Calu3 (cell line): ENCODE measurements at regions not wholly inside any gene's neighbourhood (a gene's known extent, or its start where the extent isn't known, plus 50 kb on each side); places are given as distances from the start of the nearest gene placed in this dataset.
A peak's percentile ranks its signal among the peaks of the same experiment; 100 is the strongest.

ENCODE experiments used
- BruUV-seq: library from RNA; stranded (reverse); fragments of 400-500 nt; replicated peaks from 2 replicates; lab custom pipeline; 2021; lab: Mats Ljungman, UMichigan
- CTCF ChIA-PET: fragments of 300-600 bp; sonication (Branson Sonifier 250); formaldehyde crosslinking; loops from one replicate; lab custom pipeline; 2022; ENCODE audit warnings: antibody characterized with exemption; lab: Charles Lee
- DNase-seq: peaks from one replicate; pipeline ENCODE4 v3.0.0; 2022
- H3K27ac Mint-ChIP-seq: one replicate; pipeline ENCODE4 v1.8.0; 2022; ENCODE audit warnings: mixed read lengths; ENCODE audit not compliant: unreplicated experiment
- H3K27me3 Mint-ChIP-seq: one replicate; pipeline ENCODE4 v1.8.0; 2022; ENCODE audit warnings: mixed read lengths; ENCODE audit not compliant: unreplicated experiment
- H3K36me3 Mint-ChIP-seq: one replicate; pipeline ENCODE4 v1.8.0; 2022; ENCODE audit warnings: mild to moderate bottlenecking, moderate library complexity, mixed read lengths; ENCODE audit not compliant: insufficient read depth, unreplicated experiment
- H3K4me1 Mint-ChIP-seq: one replicate; pipeline ENCODE4 v1.8.0; 2022; ENCODE audit warnings: mild to moderate bottlenecking, low read depth, mixed read lengths; ENCODE audit not compliant: unreplicated experiment
- H3K4me3 Mint-ChIP-seq: one replicate; pipeline ENCODE4 v1.8.0; 2022; ENCODE audit warnings: mild to moderate bottlenecking, low read depth, moderate library complexity, mixed read lengths; ENCODE audit not compliant: unreplicated experiment
- H3K9me3 Mint-ChIP-seq: one replicate; pipeline ENCODE4 v1.8.0; 2022; ENCODE audit warnings: low read depth, mixed read lengths; ENCODE audit not compliant: unreplicated experiment
- intact Hi-C: fragments of 100-400 bp; cut with micrococcal nuclease; formaldehyde crosslinking; loops from one replicate; pipeline ENCODE4 v1.10.0; 2022; ENCODE audit not compliant: unreplicated experiment
- TF ChIP-seq, protein P1 (sequence below): fragments of 200-600 bp; IDR thresholded peaks from one replicate; pipeline ENCODE4 v1.8.0; 2022; ENCODE audit warnings: antibody characterized with exemption; ENCODE audit not compliant: unreplicated experiment

DNA sequence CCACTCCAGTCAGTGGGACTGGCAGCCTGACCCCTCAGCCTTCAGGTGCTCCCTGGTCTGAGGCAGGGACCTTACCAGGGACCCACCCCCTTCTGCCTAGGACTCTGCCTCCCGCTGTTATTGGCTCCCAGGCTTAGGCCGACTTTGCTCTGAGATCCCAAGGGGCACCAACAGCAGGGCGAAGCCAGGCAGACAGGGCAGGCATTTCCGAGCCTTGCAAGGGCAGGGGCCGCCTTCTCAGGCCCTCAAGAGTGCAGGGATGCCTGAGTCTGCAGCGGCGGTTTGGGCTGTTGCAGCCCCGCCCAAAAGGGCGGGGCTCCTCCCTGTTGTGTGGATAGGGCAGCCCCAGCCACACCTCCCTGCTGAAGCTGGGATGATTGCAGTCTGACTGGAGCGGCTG lies 644.6 kb downstream of the PRR16 start:
- H3K27me3 Mint-ChIP-seq: no peaks in the 10 kb centered on the region
- H3K4me3 Mint-ChIP-seq: no peak overlapping the region
- no peaks in the 10 kb centered on the region for H3K9me3 Mint-ChIP-seq
- intact Hi-C loops: no loop called here
- no TSS peak for BruUV-seq
- H3K27ac Mint-ChIP-seq: no peak overlapping the region
- CTCF ChIA-PET: no interaction called here
- H3K4me1 Mint-ChIP-seq: no peaks in the 10 kb centered on the region
- TF ChIP-seq, protein P1, sequence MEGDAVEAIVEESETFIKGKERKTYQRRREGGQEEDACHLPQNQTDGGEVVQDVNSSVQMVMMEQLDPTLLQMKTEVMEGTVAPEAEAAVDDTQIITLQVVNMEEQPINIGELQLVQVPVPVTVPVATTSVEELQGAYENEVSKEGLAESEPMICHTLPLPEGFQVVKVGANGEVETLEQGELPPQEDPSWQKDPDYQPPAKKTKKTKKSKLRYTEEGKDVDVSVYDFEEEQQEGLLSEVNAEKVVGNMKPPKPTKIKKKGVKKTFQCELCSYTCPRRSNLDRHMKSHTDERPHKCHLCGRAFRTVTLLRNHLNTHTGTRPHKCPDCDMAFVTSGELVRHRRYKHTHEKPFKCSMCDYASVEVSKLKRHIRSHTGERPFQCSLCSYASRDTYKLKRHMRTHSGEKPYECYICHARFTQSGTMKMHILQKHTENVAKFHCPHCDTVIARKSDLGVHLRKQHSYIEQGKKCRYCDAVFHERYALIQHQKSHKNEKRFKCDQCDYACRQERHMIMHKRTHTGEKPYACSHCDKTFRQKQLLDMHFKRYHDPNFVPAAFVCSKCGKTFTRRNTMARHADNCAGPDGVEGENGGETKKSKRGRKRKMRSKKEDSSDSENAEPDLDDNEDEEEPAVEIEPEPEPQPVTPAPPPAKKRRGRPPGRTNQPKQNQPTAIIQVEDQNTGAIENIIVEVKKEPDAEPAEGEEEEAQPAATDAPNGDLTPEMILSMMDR: no peak
- peak; percentile 17 for DNase-seq
- H3K36me3 Mint-ChIP-seq: no peaks in the 10 kb centered on the region

DNA sequence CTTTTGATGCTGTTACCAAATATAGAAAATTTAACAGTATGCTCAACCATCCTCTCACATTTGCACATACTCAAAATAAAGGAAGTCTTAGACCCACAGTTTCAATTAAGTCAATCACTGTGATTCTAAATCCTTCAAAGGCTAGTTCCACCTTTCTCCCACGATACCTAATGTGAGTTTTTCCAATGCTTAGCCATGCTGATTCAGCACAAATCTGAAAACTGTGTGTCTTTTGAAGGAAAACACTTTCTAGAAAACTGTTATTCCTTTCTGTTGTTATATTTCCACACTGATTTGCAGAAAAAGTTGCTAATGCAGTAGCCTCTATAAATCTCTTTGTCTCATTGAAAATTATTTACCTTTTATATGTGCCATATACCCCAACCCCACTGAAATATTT lies 645.7 kb downstream of the PRR16 start:
- no TSS peak for BruUV-seq
- H3K36me3 Mint-ChIP-seq: no peaks in the 10 kb centered on the region
- H3K9me3 Mint-ChIP-seq: no peaks in the 10 kb centered on the region
- intact Hi-C loops: no loop called here
- H3K27ac Mint-ChIP-seq: no peak overlapping the region
- TF ChIP-seq, protein P1: no peak
- no peak overlapping the region for H3K4me3 Mint-ChIP-seq
- H3K27me3 Mint-ChIP-seq: no peaks in the 10 kb centered on the region
- CTCF ChIA-PET: interaction anchor here (0.7 kb wide), 1 partner anchor 282 kb away, joined by 11 read pairs; no protein-coding TSS in a partner anchor
- H3K4me1 Mint-ChIP-seq: peaks cover 10% of the 10 kb centered on the region
- no peak for DNase-seq

DNA sequence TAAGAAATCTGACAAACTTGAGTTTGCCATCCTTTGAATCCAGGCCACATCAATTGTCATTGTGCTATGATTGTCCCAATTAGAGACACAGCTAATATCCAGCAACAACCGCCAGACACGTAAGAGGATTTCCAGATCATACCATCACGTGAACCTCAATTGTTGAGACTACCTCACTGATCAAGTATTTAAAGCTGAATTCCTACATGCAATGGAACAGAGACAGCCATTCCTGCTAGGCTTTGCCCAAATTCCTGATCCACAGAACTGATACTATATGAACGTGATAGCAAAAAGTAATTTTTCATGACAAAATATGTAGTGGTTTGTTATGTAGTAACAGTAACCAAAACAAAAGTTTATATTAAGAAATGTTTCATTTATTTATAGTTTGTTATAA lies 657.7 kb downstream of the PRR16 start:
- DNase-seq: no peak
- TF ChIP-seq, protein P1: no peak
- intact Hi-C loops: no loop called here
- Mint-ChIP-seq H3K4me3 (no peak overlapping the region), H3K9me3 (peaks cover under 1% of the 10 kb centered on the region), H3K4me1 (no peaks in the 10 kb centered on the region), H3K27ac (no peak overlapping the region), H3K27me3 (no peaks in the 10 kb centered on the region), H3K36me3 (no peaks in the 10 kb centered on the region)
- no TSS peak for BruUV-seq
- CTCF ChIA-PET: no interaction called here

DNA sequence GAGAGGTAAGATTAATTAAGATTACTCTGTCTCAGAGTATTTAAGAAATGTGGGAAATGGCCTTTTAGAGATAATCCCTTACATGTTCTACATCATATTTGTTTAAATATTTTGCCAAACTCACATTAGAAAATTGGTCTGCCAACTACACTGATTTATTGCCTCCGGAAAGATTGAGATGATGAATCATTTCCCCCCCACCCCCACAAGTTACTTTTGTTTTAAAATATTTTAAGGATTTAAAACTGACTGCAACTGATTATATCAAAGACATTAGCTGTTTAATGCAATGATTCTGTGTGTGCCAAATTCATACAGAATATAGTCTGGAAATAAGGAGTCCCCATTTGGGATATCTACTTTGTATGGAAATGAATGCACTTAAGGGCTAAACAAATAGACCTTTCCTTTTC lies 674.4 kb downstream of the PRR16 start:
- Mint-ChIP-seq H3K27me3 (no peaks in the 10 kb centered on the region), H3K9me3 (peaks cover 6% of the 10 kb centered on the region), H3K4me1 (peaks cover 13% of the 10 kb centered on the region), H3K36me3 (no peaks in the 10 kb centered on the region), H3K4me3 (no peak overlapping the region), H3K27ac (no peak overlapping the region)
- no peak for DNase-seq
- CTCF ChIA-PET: no interaction called here
- TF ChIP-seq, protein P1: no peak
- no TSS peak for BruUV-seq
- intact Hi-C loops: no loop called here

DNA sequence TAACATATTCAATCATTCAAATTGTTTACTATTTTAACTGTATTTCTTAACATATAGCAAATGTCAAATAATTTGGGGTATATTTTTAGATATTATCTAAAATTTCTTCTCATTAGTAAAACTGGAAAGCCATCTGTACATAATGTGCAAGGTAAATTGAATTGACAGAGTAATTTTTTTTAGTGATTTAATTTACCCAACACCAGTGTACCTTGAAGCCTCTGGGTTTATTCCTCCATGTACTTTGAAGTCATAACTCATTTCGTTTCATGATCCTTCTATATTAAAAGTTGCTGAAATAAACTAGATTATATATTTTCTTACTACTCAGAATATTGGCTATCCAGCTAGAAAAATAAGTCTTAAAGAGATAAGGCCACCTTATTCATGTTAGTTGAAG lies 674.9 kb downstream of the PRR16 start:
- no peak for DNase-seq
- Mint-ChIP-seq H3K36me3 (no peaks in the 10 kb centered on the region), H3K27me3 (no peaks in the 10 kb centered on the region), H3K4me3 (no peak overlapping the region), H3K4me1 (peaks cover 13% of the 10 kb centered on the region), H3K9me3 (peaks cover 6% of the 10 kb centered on the region), H3K27ac (no peak overlapping the region)
- TF ChIP-seq, protein P1: no peak
- BruUV-seq: no TSS peak
- intact Hi-C loops: no loop called here
- CTCF ChIA-PET: no interaction called here
